Parathyroid adenoma (tissue), 2 donors: ENCODE measurements at regions not wholly inside any gene's neighbourhood (a gene's known extent, or its start where the extent isn't known, plus 50 kb on each side); places are given as distances from the start of the nearest gene placed in this dataset.
"Not testable (repeated sequence)": the region's sequence is repeated elsewhere in the genome, so short reads cannot be mapped to it uniquely, and the experiment has no call there.

Source experiments
- H2AFZ ChIP-seq: fragments of 300-600 bp; sonication (generic); one replicate; pipeline ENCODE4 v1.7.0; 2017; ENCODE audit warnings: antibody characterized with exemption, mild to moderate bottlenecking
- H3K27ac ChIP-seq: fragments of 300-600 bp; sonication (generic); one replicate; pipeline ENCODE4 v1.7.0; 2017
- H3K27me3 ChIP-seq: fragments of 300-600 bp; sonication (generic); one replicate; pipeline ENCODE4 v1.7.0; 2017; ENCODE audit warnings: low read length; ENCODE audit not compliant: control insufficient read depth, insufficient read depth
- H3K36me3 ChIP-seq: fragments of 300-600 bp; sonication (generic); one replicate; pipeline ENCODE4 v1.7.0; 2017; ENCODE audit warnings: low read length; ENCODE audit not compliant: control insufficient read depth, insufficient read depth
- H3K4me1 ChIP-seq: fragments of 300-600 bp; sonication (generic); one replicate; pipeline ENCODE4 v1.7.0; 2017; ENCODE audit warnings: control low read depth
- H3K4me2 ChIP-seq: fragments of 300-600 bp; sonication (generic); one replicate; pipeline ENCODE4 v1.7.0; 2017; ENCODE audit warnings: low read length
- H3K4me3 ChIP-seq: fragments of 300-600 bp; sonication (generic); one replicate; pipeline ENCODE4 v1.7.0; 2017; ENCODE audit warnings: low read depth, low read length
- H3K79me2 ChIP-seq: fragments of 300-600 bp; sonication (generic); one replicate; pipeline ENCODE4 v1.7.0; 2017; ENCODE audit warnings: control low read depth
- H3K9ac ChIP-seq: fragments of 300-600 bp; sonication (generic); one replicate; pipeline ENCODE4 v1.7.0; 2017; ENCODE audit warnings: mild to moderate bottlenecking
- H3K9me3 ChIP-seq: fragments of 300-600 bp; sonication (generic); one replicate; pipeline ENCODE4 v1.7.0; 2017; ENCODE audit warnings: low read length; ENCODE audit not compliant: control insufficient read depth
- CTCF ChIP-seq: fragments of 300-600 bp; sonication (generic); IDR thresholded peaks from one replicate; pipeline ENCODE4 v1.7.0; 2017; ENCODE audit warnings: antibody characterized with exemption, mild to moderate bottlenecking
- donor health status: primary hyperparathyroidism.

GRCh38 chr2:45103351-45104345, 94.4 kb upstream of the SIX2 start:
- Histone ChIP-seq H3K27me3 (no peaks in the 10 kb centered on the region), H3K4me1 (no peaks in the 10 kb centered on the region), H3K9me3 (no peaks in the 10 kb centered on the region), H2AFZ (no peak overlapping the region), H3K27ac (no peak overlapping the region), H3K4me3 (no peak overlapping the region), H3K36me3 (no peaks in the 10 kb centered on the region), H3K4me2 (no peak overlapping the region), H3K79me2 (no peaks in the 10 kb centered on the region), H3K9ac (no peak overlapping the region)
- no peak for TF ChIP-seq CTCF

GRCh38 chr2:45102579-45103117, 93.4 kb upstream of the SIX2 start:
- Histone ChIP-seq H3K36me3 (no peaks in the 10 kb centered on the region), H3K4me1 (no peaks in the 10 kb centered on the region), H3K27ac (no peak overlapping the region), H3K9ac (no peak overlapping the region), H3K27me3 (no peaks in the 10 kb centered on the region), H3K4me3 (no peak overlapping the region), H3K4me2 (no peak overlapping the region), H3K9me3 (no peaks in the 10 kb centered on the region), H2AFZ (no peak overlapping the region), H3K79me2 (no peaks in the 10 kb centered on the region)
- TF ChIP-seq CTCF, result no peak

- Histone ChIP-seq H3K4me1 (no peaks in the 10 kb centered on the region), H3K79me2 (no peaks in the 10 kb centered on the region), H3K4me2 (no peak overlapping the region), H3K9ac (no peak overlapping the region), H2AFZ (no peak overlapping the region), H3K27ac (no peak overlapping the region), H3K9me3 (no peaks in the 10 kb centered on the region), H3K27me3 (no peaks in the 10 kb centered on the region), H3K36me3 (no peaks in the 10 kb centered on the region), H3K4me3 (no peak overlapping the region)
- TF ChIP-seq CTCF, result no peak
Measured at GRCh38 chr2:45102141-45102540, 92.9 kb upstream of the SIX2 start.

- Histone ChIP-seq H3K36me3 (no peaks in the 10 kb centered on the region), H3K9me3 (no peaks in the 10 kb centered on the region), H3K27me3 (no peaks in the 10 kb centered on the region), H3K4me1 (no peaks in the 10 kb centered on the region), H2AFZ (no peak overlapping the region), H3K4me2 (no peak overlapping the region), H3K9ac (no peak overlapping the region), H3K27ac (no peak overlapping the region), H3K4me3 (no peak overlapping the region), H3K79me2 (no peaks in the 10 kb centered on the region)
- no peak for TF ChIP-seq CTCF
Measured at GRCh38 chr2:45096996-45097395, 87.7 kb upstream of the SIX2 start.

- H2AFZ ChIP-seq, H3K9ac ChIP-seq, H3K36me3 ChIP-seq, H3K9me3 ChIP-seq, H3K79me2 ChIP-seq, H3K4me3 ChIP-seq, H3K4me2 ChIP-seq, H3K27me3 ChIP-seq, H3K27ac ChIP-seq, H3K4me1 ChIP-seq: not testable (repeated sequence)
Measured at GRCh38 chr2:45096038-45096437, 86.8 kb upstream of the SIX2 start.
